GM18867 (cell line): ENCODE measurements at regions not wholly inside any gene's neighbourhood (a gene's known extent, or its start where the extent isn't known, plus 50 kb on each side); places are given as distances from the start of the nearest gene placed in this dataset.
"Not testable (repeated sequence)": the region's sequence is repeated elsewhere in the genome, so short reads cannot be mapped to it uniquely, and the experiment has no call there.

Source experiments
- ATAC-seq: cut with Tn5 transposase; IDR thresholded peaks from one replicate; pipeline ENCODE4 v1.9.1; 2021; ENCODE audit warnings: mild to moderate bottlenecking, moderate library complexity; ENCODE audit not compliant: unreplicated experiment

DNA sequence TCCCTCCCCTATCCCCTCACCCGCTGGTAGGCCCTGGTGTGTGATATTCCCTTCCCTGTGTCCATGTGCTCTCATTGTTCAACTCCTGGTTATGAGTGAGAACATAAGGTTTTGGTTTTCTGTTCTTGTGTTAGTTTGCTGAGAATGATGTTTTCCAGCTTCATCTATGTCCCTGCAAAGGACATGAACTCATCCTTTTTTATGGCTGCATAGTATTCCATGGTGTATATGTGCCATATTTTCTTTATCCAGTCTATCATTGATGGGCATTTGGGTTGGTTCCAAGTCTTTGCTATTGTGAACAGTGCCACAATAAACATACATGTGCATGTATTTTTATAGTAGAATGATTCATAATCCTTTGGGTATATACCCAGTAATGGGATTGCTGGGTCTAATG is 217.8 kb downstream of the TLE3 start:
- ATAC-seq = not testable (repeated sequence)

DNA sequence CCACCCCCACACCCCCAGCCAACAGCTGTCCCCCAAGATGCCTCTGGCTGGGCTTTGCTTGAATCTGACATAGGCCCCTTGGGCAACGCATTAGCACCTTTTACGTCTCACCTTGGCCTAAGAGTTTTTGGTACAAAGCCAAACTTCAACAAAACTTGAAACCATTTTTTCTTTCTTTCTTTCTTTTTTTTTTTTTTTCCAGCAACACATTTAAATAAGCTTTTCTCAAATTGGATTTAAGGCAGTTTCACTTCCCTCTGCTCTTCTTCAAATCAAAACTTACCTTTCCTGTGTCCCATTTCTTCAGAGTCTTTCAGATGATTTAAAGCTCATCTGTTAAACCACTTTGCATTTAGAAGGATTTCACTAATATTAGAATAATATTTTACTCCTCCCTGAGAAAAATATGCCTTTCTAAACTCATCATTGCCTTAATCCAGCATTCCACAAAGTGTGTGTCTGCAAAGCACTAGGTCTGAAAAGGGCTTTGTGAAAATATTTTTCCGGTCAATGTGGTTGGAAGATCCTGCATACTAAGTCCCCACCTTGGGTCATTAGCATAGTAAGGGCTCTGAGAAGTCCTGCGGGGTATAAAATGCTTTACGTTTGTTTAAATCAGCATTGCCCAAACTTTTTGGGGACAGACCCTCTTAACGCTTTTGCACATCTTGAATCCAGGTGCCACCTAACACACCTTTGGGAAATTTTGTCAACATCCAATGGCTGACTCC is 217.0 kb downstream of the TLE3 start:
- no peak for ATAC-seq

DNA sequence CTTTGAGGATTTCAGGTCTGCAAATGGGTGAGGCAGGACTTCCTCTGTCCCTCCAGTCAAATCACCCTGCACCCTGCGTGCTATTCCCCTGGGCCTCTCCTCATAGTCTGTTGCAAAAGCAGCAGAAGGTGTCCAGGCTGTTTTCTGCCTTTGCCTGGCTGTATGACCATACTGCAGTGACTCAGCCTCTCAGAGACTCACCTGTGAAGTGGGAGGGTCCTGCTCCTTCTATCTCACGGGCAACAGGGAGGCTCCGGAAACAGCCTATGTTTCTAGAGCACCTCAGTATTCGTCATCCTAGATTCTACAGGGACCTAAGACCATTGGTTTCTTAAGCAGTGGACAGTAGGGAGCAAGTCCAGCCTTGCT is 216.4 kb downstream of the TLE3 start:
- ATAC-seq = peak; percentile 32

DNA sequence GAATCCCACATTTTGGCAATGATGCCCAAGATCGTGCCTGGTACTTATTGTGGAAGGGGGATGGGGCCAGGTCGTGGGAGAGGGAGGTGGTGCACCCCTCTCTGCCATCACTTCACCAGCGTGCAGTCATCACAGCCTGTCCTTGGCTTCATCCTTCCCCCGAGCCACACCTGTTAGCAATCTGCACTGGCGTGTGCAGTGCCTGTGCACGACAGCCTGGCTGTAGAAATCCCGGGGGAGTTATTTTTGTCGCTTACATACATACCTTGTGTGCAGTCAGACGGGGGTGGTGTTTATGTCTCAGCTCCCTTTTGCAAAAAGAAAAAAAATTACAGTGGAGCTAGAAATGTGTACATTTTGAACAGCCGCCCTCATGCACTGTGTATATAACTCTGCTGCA is 216.0 kb downstream of the TLE3 start:
- peak; percentile 51 for ATAC-seq

DNA sequence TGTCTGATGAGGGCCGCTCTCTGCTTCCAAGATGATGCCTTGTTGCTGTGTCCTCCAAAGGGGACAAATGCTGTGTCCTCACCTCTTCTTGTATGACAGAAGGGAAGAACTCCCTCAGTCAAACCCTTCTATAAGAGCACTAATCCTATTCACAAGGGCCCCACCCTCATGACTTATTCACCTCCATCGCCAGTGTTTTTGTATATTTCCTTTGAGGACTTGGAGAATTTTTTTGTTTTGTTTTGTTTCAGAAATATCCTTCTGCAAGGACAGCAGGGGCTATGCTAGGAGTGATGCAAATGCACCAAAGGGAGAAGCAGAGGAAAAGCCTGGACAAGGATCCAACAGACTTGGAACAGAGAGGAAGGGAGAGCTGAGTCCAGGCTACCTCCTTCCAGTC is 214.4 kb downstream of the TLE3 start:
- ATAC-seq = no peak

DNA sequence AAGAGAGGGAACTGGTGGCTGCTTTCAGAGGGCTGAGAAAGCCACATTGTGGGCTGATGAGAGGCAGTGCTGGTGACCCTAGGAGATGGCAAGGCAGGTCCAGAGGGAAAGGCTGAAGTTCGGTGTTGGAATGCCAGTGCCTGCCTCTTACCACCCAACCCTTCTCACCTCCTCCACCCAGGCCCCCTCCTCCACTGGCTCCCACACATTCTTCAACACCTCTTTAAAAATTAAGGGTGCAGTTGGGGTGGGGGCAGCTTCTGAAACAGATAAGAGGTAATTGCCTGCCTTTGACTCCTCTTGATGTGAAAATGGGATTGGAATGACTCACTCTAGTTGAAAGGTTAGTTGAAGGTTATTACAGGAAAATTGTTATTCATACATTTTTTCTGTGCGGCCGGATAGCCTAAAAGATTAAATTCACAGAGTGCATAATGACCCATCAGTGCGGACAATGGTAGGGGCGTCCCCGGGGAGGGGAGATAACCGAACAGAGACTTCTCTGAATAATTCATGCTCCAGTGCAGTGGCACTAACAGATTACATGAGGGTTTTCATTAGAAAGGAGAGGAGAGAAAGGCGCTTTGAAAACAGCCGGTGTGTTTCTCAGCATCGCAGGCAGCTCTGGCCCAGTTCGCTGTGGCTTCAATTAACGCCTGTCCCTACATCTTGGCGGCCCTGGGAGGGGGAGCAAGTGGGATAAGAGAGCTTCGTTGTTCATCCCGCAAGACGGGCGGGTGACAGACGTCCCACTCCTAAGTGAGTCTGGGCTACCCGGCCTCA is 212.4 kb downstream of the TLE3 start:
- no peak for ATAC-seq

DNA sequence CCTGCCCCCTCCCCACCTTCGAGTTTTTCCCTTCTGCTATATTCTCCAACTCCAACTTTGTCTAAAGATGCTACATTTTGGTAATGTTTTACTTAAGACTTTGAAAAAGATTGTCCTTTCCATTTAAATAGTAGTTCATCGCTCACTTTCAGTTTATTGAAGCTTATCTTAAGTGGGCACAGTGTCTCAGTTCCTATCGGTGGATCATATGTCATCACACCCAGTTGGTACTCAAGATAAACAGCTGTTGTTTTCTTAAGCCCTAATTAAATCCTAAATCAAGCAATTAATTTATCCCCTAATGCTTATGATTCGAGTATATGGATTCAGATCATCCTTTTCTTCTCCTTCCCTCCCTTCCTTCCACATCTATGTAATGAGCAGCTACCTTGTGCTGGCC is 210.7 kb downstream of the TLE3 start:
- ATAC-seq = no peak

DNA sequence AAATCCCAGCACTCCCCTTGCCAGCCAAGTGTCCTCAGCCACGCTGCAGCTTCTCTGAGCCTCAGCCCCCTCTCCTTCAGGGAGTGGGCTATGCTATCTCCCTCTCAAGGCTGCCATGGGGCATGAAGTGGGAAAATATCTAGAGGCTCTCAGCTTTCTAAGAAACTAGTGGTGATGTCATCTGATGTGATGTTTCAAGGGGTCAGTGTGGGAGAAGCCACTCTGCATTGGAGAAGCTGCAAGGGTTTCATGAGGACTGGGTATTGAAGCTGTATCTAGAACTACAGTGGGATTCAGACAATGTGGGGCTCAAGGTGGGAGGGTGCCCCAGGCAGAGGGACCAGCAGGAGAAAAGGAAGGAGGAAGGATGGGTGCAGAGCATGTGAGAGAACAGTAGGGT is 210.2 kb downstream of the TLE3 start:
- no peak for ATAC-seq

DNA sequence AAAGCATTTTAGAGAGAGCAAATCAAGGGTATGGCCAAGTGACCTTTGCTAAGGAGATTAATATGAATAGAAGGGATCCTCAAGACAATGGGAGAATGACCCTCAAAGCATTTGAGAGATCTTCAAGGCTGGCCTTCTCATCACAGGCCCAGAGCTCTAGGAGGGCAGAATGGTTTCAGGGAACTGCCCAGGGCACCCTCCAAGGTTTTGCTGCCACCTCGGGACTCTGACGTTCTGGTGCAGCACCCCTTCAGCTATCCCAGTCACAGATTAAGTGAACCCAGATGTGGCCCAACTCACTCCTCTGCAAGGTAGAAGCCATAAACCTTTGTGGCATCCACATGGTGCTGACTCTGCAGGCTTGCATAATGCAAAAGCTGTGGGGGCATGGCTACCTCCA is 209.3 kb downstream of the TLE3 start:
- ATAC-seq = no peak

DNA sequence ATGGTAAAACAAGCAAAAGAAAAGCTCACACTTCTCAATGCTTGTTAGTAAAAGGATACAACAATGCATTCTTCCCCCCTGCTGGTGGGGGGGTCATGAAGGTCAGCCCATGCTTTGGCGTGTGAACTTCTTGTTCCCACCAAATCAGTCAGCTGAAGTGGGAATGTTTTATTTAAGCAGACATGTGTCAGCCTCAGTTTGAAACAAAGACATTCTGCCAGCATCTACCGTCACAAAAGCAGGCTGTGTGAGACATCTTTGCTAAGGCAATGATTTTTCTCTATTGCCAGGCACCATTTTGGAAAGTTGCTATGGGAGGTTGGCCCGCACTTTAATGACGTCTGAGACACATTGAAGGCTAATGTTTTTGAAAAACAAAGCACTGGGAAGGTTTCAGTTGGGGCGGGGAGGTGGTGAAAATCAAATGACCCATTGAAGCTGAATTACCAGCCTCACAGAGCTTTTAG is 206.6 kb downstream of the TLE3 start:
- ATAC-seq = no peak

DNA sequence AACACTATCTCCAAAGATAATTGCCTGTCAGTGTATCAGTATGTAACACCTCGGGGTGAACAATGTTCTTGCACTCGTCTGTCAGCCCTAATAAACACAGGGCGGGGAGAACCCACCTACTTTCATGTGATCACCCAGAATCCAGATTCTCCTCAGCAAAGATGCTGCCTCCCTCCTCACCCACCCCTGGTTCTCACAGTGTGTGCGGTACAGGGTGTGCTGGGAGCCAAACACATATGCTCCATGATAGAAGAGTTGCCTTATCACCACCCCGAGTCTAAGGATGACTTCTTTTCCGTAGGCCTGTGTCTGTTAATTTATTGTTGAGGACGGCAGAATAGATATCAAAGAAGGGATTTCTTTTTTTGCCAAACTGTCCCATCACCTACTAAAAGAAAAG is 206.1 kb downstream of the TLE3 start:
- ATAC-seq = no peak

DNA sequence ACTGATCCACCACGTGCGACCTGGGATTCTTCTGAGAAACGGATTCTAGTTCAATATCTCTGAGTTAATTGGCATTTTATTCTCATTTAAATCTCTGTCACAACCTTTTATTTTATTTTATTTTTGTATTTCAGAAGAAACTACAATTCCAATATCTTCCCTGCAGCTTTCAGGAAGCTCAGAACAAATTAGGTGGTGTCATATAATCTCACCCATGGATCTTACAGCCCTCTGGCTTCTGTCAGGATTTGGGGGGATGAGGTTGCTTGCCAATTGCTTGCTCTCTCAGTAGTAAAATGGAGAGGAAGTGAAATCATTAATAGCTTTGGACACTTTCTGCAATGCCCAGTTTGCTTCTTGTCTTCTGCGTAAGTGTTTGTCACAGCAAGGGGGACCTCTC is 205.4 kb downstream of the TLE3 start:
- no peak for ATAC-seq

DNA sequence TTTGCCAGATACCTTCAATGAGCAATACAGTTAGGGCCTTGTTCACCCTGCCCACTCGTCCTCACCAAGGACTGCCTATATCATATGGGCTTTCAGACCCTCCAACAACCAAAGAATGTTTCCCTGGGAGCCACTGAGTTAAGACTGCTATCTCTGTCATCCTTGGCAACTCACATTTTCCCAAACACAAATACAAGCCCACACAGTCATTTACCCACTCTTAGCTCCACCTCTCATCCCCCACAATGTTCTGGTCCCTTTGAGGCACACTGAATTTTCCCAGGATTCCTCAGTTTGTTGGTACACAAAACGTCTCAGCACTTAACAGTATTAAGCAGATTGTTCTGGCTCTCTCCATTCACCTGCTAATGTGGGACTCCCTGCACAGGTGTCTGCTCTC is 204.6 kb downstream of the TLE3 start:
- ATAC-seq = no peak

DNA sequence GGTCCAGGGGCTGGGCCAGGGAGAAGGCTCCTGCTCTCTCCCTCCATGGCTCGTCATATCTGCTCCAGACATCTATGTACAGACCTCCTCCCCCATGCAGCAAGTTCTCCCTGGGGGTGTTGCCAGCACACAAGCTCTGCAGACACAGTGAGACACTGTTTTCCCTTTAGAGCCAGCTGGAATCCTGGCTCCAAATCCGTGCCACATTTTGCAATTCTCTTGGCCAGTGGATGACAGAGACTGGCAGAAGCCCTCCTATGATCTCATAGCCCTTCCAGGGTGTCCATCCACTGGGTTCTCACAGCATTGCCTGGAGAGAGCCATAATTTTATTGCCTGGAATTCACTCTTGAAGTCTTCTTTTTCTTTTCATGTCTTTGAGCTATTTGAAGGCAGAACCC is 203.9 kb downstream of the TLE3 start:
- no peak for ATAC-seq

DNA sequence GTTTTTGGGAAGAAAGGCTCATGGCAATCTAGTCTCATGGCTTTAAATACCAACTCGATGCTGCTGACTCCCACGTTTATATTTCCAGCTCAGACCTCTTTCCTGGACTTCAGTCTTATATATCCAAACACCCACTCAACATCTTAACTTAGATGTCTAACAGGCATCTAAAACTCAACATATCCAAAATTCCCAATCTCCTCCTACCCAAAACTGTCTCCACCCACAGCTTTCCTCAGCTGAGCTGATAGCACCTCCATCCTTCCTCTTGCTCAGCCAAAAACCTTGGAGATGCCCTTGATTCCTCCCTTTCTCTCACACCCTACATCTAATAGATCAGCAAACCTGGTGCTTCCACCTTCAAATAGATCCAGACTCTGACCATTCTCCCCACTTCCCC is 202.5 kb downstream of the TLE3 start:
- no peak for ATAC-seq

DNA sequence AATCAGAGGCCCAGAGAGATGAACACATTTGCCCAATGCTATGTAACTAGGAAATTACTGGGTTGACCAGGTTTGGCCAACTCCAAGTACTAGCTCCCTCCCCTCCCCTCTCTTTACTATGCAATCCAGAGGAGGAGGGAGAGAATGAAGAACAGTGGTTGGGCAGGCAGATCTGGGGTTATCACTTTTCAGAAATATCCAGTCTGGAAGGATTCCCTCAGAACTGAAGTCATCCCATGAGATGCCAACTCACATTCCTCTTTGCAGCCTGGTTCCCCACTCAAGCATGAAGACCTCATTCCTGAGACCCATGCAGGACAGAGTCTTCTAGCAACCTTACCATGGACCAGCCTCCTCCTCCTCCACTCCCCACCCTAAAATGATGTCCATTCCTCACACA is 201.1 kb downstream of the TLE3 start:
- no peak for ATAC-seq

DNA sequence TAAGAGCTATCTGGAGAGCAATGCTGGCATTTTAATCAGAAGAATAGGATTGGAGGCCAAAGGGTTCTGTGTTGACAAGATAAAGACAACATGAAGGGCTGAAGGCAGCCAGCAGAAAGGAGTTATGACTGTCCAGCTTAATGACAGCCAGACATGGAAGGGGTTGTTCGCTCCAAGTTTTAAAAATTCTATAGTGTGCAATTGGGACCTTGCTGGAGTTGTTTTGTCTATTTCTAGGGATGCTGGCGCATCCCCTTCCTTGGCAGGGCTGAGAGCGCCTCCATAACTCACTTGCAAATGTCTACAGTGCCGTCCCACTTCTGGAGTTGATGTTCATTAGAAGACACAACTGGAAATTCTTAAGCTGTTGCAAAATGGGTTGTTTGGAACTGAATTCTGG is 200.7 kb downstream of the TLE3 start:
- no peak for ATAC-seq

DNA sequence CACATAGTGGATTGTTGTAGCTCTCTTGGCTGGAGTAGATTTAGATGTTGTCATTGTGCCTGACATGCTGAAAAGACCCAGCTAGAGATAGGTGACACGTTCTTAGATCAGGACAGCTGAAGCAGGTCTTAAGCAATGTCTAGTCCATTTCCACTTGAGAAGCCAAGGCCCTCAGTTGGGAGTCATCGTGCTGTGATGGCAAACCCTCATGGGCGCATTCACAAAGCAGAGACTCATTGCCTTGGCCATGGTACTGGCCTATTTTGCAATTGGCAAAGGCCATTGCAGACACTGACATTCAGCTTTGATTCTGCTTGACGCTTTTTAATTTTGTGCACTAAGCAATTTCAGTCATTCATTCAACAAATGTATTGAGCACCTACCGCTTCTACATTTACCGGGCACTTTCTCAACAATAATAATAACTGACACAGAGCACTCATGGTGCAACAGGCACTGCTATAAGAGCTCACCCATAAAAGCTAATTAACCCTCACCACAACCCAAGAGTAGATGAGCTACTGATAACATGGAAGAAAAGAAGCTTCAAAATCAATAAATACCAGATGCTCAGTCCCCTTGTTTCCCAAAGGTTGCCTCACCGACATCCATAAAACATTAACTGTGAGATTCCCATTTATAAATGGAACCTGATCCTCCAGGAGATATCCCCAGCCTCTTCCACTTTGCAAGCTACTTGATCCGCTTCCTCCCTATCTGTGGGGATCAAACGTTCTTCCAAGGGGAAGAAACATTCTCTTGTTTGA is 200.1 kb downstream of the TLE3 start:
- no peak for ATAC-seq

DNA sequence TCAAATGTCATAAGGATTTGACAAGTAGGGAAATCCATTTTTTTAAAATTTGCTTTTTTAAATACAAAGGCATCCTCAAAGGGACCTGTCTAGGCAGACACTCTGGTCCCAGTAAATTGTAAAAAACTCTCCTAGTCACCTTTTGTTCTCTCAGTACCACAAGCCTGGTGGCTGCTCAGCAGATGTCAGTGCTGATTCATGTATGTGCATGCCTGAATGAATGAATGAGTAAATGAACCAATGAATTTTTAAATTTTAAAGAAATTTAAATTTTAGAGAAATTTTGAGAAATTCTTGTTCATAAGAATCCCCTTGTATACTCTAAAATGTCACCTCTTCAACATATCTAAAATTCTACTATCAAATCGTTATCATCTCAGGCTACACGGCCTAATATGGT is 199.5 kb downstream of the TLE3 start:
- no peak for ATAC-seq

DNA sequence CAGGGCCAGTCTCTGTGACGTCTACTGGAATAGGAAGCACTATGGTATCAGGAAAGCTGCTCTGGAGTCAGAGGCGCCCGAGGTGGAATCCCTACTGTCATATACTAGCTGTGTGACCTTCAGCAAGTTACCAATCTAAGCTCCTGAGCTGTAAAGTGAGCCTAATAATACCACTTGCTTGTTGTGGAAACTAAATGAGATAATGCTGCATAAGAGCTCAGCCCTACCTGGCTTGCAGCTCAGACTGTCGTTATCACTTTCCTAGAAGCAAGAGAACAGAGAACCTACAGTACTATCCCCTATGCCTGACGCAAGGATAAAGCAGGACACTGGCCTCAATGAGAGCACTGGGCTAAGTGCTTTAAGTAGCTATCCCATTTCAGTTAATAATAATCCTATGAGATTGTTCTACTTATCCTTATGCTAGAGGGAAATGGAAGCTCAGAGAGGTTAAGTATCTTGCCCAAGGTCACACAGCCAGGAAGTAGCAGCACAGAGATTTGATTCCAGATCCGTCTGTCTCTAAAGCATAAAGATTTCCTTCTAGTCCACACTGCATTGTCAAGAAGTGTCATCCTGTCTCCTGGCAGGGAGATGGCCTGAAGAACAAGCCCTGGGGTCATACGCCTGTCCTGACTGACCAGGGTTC is 195.2 kb downstream of the TLE3 start:
- no peak for ATAC-seq
